ENCODE measurements at regions not wholly inside any gene's neighbourhood (a gene's known extent, or its start where the extent isn't known, plus 50 kb on each side); places are given as distances from the start of the nearest gene placed in this dataset.

DNA sequence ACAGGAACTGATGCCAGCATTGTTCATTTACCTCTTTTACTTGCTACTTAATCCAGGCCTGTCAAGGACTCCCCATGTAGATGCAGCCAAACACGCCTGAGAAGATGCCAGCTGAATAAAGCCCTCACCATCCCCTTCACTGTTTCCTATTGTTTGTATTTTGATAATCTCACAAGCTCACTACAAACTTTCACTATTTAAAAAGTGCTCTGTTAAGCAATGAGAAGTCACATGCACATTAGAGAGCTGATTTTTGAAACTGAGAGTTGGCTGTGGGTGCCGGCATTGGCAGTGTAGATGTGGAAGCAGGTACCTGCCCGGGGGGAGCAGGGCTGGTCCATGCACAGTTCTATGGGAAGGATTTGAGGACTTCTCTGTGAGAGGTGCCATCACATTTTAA is 169.8 kb upstream of the GRB10 start:
- H3K79me1 ChIP-seq (ENCODE audit: low read length): no peaks in the 10 kb centered on the region

GRCh38 chr7:50952120-50952519 is 169.4 kb upstream of the GRB10 start:
- Histone ChIP-seq H4K5ac (ENCODE audit: low read length) (no peak overlapping the region), H3K23ac (ENCODE audit: low read length) (no peak overlapping the region), H3K79me1 (ENCODE audit: low read length) (no peaks in the 10 kb centered on the region), H3K56ac (ENCODE audit: low read length) (no peak overlapping the region), H2BK15ac (replicated peaks; ENCODE audit: low read depth) (no peak overlapping the region), H3K36me3 (ENCODE audit: control insufficient read depth, insufficient read depth, low read length) (no peaks in the 10 kb centered on the region), H3K27me3 (ENCODE audit: insufficient read depth, low read length, poor library complexity) (no peaks in the 10 kb centered on the region), H3K27ac (ENCODE audit: low read depth, low read length) (no peak overlapping the region), H3K4ac (ENCODE audit: low read depth, low read length) (no peak overlapping the region), H3K18ac (ENCODE audit: low read length) (no peak overlapping the region), H3K9ac (ENCODE audit: low read length) (no peak overlapping the region), H2BK5ac (ENCODE audit: low read length) (no peak overlapping the region), H3K4me2 (ENCODE audit: low read length) (no peak overlapping the region), H2AK5ac (ENCODE audit: low read length) (no peak overlapping the region), H3K79me2 (ENCODE audit: control insufficient read depth, insufficient read depth, low read length) (no peaks in the 10 kb centered on the region), H3K4me3 (ENCODE audit: low read length) (no peak overlapping the region), H3K4me1 (ENCODE audit: control insufficient read depth, low read depth, low read length) (peaks cover 2% of the 10 kb centered on the region), H4K8ac (ENCODE audit: low read depth, low read length) (no peak overlapping the region), H2BK120ac (ENCODE audit: low read depth, low read length) (no peak overlapping the region)
- DNase-seq: no peak
- WGBS (ENCODE audit: extremely low coverage, insufficient coverage, low lambda C conversion rate): no CpG with 5 or more reads among the region's 1 CpG

More for the DNA sequence above, 169.8 kb upstream of the GRB10 start:
- Histone ChIP-seq H3K18ac (ENCODE audit: low read length) (no peak overlapping the region), H3K4ac (ENCODE audit: low read depth, low read length) (no peak overlapping the region), H3K27ac (ENCODE audit: low read depth, low read length) (no peak overlapping the region), H2AK5ac (ENCODE audit: low read length) (no peak overlapping the region), H3K4me3 (ENCODE audit: low read length) (no peak overlapping the region), H3K56ac (ENCODE audit: low read length) (no peak overlapping the region), H3K23ac (ENCODE audit: low read length) (no peak overlapping the region), H3K4me2 (ENCODE audit: low read length) (no peak overlapping the region), H2BK15ac (replicated peaks; ENCODE audit: low read depth) (no peak overlapping the region), H3K79me2 (ENCODE audit: control insufficient read depth, insufficient read depth, low read length) (no peaks in the 10 kb centered on the region), H4K8ac (ENCODE audit: low read depth, low read length) (no peak overlapping the region), H3K9ac (ENCODE audit: low read length) (no peak overlapping the region), H2BK5ac (ENCODE audit: low read length) (no peak overlapping the region), H3K27me3 (ENCODE audit: insufficient read depth, low read length, poor library complexity) (no peaks in the 10 kb centered on the region), H3K4me1 (ENCODE audit: control insufficient read depth, low read depth, low read length) (peaks cover 2% of the 10 kb centered on the region), H3K36me3 (ENCODE audit: control insufficient read depth, insufficient read depth, low read length) (no peaks in the 10 kb centered on the region), H4K5ac (ENCODE audit: low read length) (no peak overlapping the region), H2BK120ac (ENCODE audit: low read depth, low read length) (no peak overlapping the region)
- no CpG with 5 or more reads among the region's 3 CpGs for WGBS (ENCODE audit: extremely low coverage, insufficient coverage, low lambda C conversion rate)
- no peak for DNase-seq

- no peak overlapping the region for H2BK120ac ChIP-seq (ENCODE audit: low read depth, low read length)
- no peaks in the 10 kb centered on the region for H3K36me3 ChIP-seq (ENCODE audit: control insufficient read depth, insufficient read depth, low read length)
- 100% methylated on average over 1 of the region's 2 CpGs for WGBS (ENCODE audit: extremely low coverage, insufficient coverage, low lambda C conversion rate)
- H4K5ac ChIP-seq (ENCODE audit: low read length): no peak overlapping the region
- no peak overlapping the region for H3K4me3 ChIP-seq (ENCODE audit: low read length)
- no peak overlapping the region for H3K56ac ChIP-seq (ENCODE audit: low read length)
- no peaks in the 10 kb centered on the region for H3K4me1 ChIP-seq (ENCODE audit: control insufficient read depth, low read depth, low read length)
- H3K79me2 ChIP-seq (ENCODE audit: control insufficient read depth, insufficient read depth, low read length): no peaks in the 10 kb centered on the region
- H3K4ac ChIP-seq (ENCODE audit: low read depth, low read length): no peak overlapping the region
- H3K23ac ChIP-seq (ENCODE audit: low read length): no peak overlapping the region
- no peak overlapping the region for H3K18ac ChIP-seq (ENCODE audit: low read length)
- H3K27me3 ChIP-seq (ENCODE audit: insufficient read depth, low read length, poor library complexity): no peaks in the 10 kb centered on the region
- H2BK15ac ChIP-seq (replicated peaks; ENCODE audit: low read depth): no peak overlapping the region
- no peak overlapping the region for H2BK5ac ChIP-seq (ENCODE audit: low read length)
- no peak overlapping the region for H2AK5ac ChIP-seq (ENCODE audit: low read length)
- no peaks in the 10 kb centered on the region for H3K79me1 ChIP-seq (ENCODE audit: low read length)
- no peak overlapping the region for H3K4me2 ChIP-seq (ENCODE audit: low read length)
- H4K8ac ChIP-seq (ENCODE audit: low read depth, low read length): no peak overlapping the region
- H3K9ac ChIP-seq (ENCODE audit: low read length): no peak overlapping the region
- DNase-seq: no peak
- no peak overlapping the region for H3K27ac ChIP-seq (ENCODE audit: low read depth, low read length)
Measured at GRCh38 chr7:50943482-50943881, 160.8 kb upstream of the GRB10 start.

- H2BK5ac ChIP-seq (ENCODE audit: low read length): no peak overlapping the region
- H2AK5ac ChIP-seq (ENCODE audit: low read length): no peak overlapping the region
- no peak overlapping the region for H3K9ac ChIP-seq (ENCODE audit: low read length)
- no peak overlapping the region for H3K4me2 ChIP-seq (ENCODE audit: low read length)
- no peaks in the 10 kb centered on the region for H3K79me2 ChIP-seq (ENCODE audit: control insufficient read depth, insufficient read depth, low read length)
- H4K5ac ChIP-seq (ENCODE audit: low read length): no peak overlapping the region
- H3K4ac ChIP-seq (ENCODE audit: low read depth, low read length): no peak overlapping the region
- H2BK120ac ChIP-seq (ENCODE audit: low read depth, low read length): no peak overlapping the region
- no peak overlapping the region for H4K8ac ChIP-seq (ENCODE audit: low read depth, low read length)
- H3K27ac ChIP-seq (ENCODE audit: low read depth, low read length): no peak overlapping the region
- no peaks in the 10 kb centered on the region for H3K27me3 ChIP-seq (ENCODE audit: insufficient read depth, low read length, poor library complexity)
- no peak overlapping the region for H2BK15ac ChIP-seq (replicated peaks; ENCODE audit: low read depth)
- H3K23ac ChIP-seq (ENCODE audit: low read length): no peak overlapping the region
- H3K4me1 ChIP-seq (ENCODE audit: control insufficient read depth, low read depth, low read length): no peaks in the 10 kb centered on the region
- no CpG with 5 or more reads among the region's 4 CpGs for WGBS (ENCODE audit: extremely low coverage, insufficient coverage, low lambda C conversion rate)
- H3K18ac ChIP-seq (ENCODE audit: low read length): no peak overlapping the region
- H3K56ac ChIP-seq (ENCODE audit: low read length): no peak overlapping the region
- DNase-seq: no peak
- no peaks in the 10 kb centered on the region for H3K79me1 ChIP-seq (ENCODE audit: low read length)
- H3K36me3 ChIP-seq (ENCODE audit: control insufficient read depth, insufficient read depth, low read length): no peaks in the 10 kb centered on the region
- H3K4me3 ChIP-seq (ENCODE audit: low read length): no peak overlapping the region
Measured at GRCh38 chr7:50941525-50941924, 158.8 kb upstream of the GRB10 start.

- H3K4me3 ChIP-seq (ENCODE audit: low read length): no peak overlapping the region
- H3K18ac ChIP-seq (ENCODE audit: low read length): no peak overlapping the region
- no peak overlapping the region for H2BK15ac ChIP-seq (replicated peaks; ENCODE audit: low read depth)
- no peak for DNase-seq
- H3K79me1 ChIP-seq (ENCODE audit: low read length): no peaks in the 10 kb centered on the region
- H2AK5ac ChIP-seq (ENCODE audit: low read length): no peak overlapping the region
- H3K9ac ChIP-seq (ENCODE audit: low read length): no peak overlapping the region
- no peaks in the 10 kb centered on the region for H3K79me2 ChIP-seq (ENCODE audit: control insufficient read depth, insufficient read depth, low read length)
- H3K56ac ChIP-seq (ENCODE audit: low read length): no peak overlapping the region
- H3K4ac ChIP-seq (ENCODE audit: low read depth, low read length): no peak overlapping the region
- WGBS (ENCODE audit: extremely low coverage, insufficient coverage, low lambda C conversion rate): no CpG with 5 or more reads among the region's 6 CpGs
- no peak overlapping the region for H4K8ac ChIP-seq (ENCODE audit: low read depth, low read length)
- no peak overlapping the region for H3K4me2 ChIP-seq (ENCODE audit: low read length)
- H3K23ac ChIP-seq (ENCODE audit: low read length): no peak overlapping the region
- no peak overlapping the region for H3K27ac ChIP-seq (ENCODE audit: low read depth, low read length)
- H3K27me3 ChIP-seq (ENCODE audit: insufficient read depth, low read length, poor library complexity): no peaks in the 10 kb centered on the region
- H4K5ac ChIP-seq (ENCODE audit: low read length): no peak overlapping the region
- no peaks in the 10 kb centered on the region for H3K36me3 ChIP-seq (ENCODE audit: control insufficient read depth, insufficient read depth, low read length)
- H3K4me1 ChIP-seq (ENCODE audit: control insufficient read depth, low read depth, low read length): no peaks in the 10 kb centered on the region
- no peak overlapping the region for H2BK5ac ChIP-seq (ENCODE audit: low read length)
- no peak overlapping the region for H2BK120ac ChIP-seq (ENCODE audit: low read depth, low read length)
Measured at GRCh38 chr7:50940621-50941020, 157.9 kb upstream of the GRB10 start.

GRCh38 chr7:50939021-50939420 is 156.3 kb upstream of the GRB10 start:
- no peak overlapping the region for H2AK5ac ChIP-seq (ENCODE audit: low read length)
- H3K79me2 ChIP-seq (ENCODE audit: control insufficient read depth, insufficient read depth, low read length): no peaks in the 10 kb centered on the region
- H3K27ac ChIP-seq (ENCODE audit: low read depth, low read length): no peak overlapping the region
- H2BK120ac ChIP-seq (ENCODE audit: low read depth, low read length): no peak overlapping the region
- H3K9ac ChIP-seq (ENCODE audit: low read length): no peak overlapping the region
- H2BK5ac ChIP-seq (ENCODE audit: low read length): no peak overlapping the region
- H3K4ac ChIP-seq (ENCODE audit: low read depth, low read length): no peak overlapping the region
- no peak overlapping the region for H3K23ac ChIP-seq (ENCODE audit: low read length)
- no peak overlapping the region for H3K56ac ChIP-seq (ENCODE audit: low read length)
- no peak overlapping the region for H4K8ac ChIP-seq (ENCODE audit: low read depth, low read length)
- DNase-seq: no peak
- H3K27me3 ChIP-seq (ENCODE audit: insufficient read depth, low read length, poor library complexity): no peaks in the 10 kb centered on the region
- H2BK15ac ChIP-seq (replicated peaks; ENCODE audit: low read depth): no peak overlapping the region
- H3K79me1 ChIP-seq (ENCODE audit: low read length): no peaks in the 10 kb centered on the region
- no CpG with 5 or more reads among the region's 4 CpGs for WGBS (ENCODE audit: extremely low coverage, insufficient coverage, low lambda C conversion rate)
- H4K5ac ChIP-seq (ENCODE audit: low read length): no peak overlapping the region
- no peak overlapping the region for H3K4me3 ChIP-seq (ENCODE audit: low read length)
- no peak overlapping the region for H3K18ac ChIP-seq (ENCODE audit: low read length)
- no peak overlapping the region for H3K4me2 ChIP-seq (ENCODE audit: low read length)
- H3K36me3 ChIP-seq (ENCODE audit: control insufficient read depth, insufficient read depth, low read length): no peaks in the 10 kb centered on the region
- no peaks in the 10 kb centered on the region for H3K4me1 ChIP-seq (ENCODE audit: control insufficient read depth, low read depth, low read length)
